ENCODE measurements at regions not wholly inside any gene's neighbourhood (a gene's known extent, or its start where the extent isn't known, plus 50 kb on each side); places are given as distances from the start of the nearest gene placed in this dataset.
A peak's percentile ranks its signal among the peaks of the same experiment; 100 is the strongest.

GRCh38 chr1:8145545-8146202 lies 119.6 kb upstream of the ERRFI1 start:
- peaks cover 13% of the 10 kb centered on the region for H3K4me1 ChIP-seq (ENCODE audit: insufficient read depth, low read length, poor library complexity, severe bottlenecking)
- no peak for TF ChIP-seq CTCF (conservative IDR thresholded peaks at IDR 0.05; ENCODE audit: low read length)
- TF ChIP-seq EZH2phosphoT487 (IDR thresholded peaks at IDR 0.05; ENCODE audit: borderline replicate concordance): no peak
- H2AFZ ChIP-seq (ENCODE audit: low read length): no peak overlapping the region
- no peaks in the 10 kb centered on the region for H4K20me1 ChIP-seq (ENCODE audit: insufficient read depth, low read length, poor library complexity, severe bottlenecking)
- no peaks in the 10 kb centered on the region for H3K9me3 ChIP-seq (ENCODE audit: insufficient read depth, low read depth, low read length)
- no peaks in the 10 kb centered on the region for H3K79me2 ChIP-seq (ENCODE audit: insufficient read depth, low read length)
- no peak overlapping the region for H3K4me3 ChIP-seq (ENCODE audit: low read length, poor library complexity, severe bottlenecking)
- no peaks in the 10 kb centered on the region for H3K27me3 ChIP-seq (ENCODE audit: insufficient read depth, low read length, poor library complexity, severe bottlenecking)
- H3K36me3 ChIP-seq (ENCODE audit: insufficient read depth, low read length): no peaks in the 10 kb centered on the region
- no peaks in the 10 kb centered on the region for H3F3A ChIP-seq (ENCODE audit: low read depth)
- H3K9me2 ChIP-seq (replicated peaks; ENCODE audit: low read depth, low read length): no peaks in the 10 kb centered on the region
- H3K4me2 ChIP-seq (ENCODE audit: low read depth, low read length, poor library complexity, severe bottlenecking): peak overlapping the region; percentile 55
- H3K9ac ChIP-seq (ENCODE audit: low read depth, low read length, poor library complexity, severe bottlenecking): no peak overlapping the region

DNA sequence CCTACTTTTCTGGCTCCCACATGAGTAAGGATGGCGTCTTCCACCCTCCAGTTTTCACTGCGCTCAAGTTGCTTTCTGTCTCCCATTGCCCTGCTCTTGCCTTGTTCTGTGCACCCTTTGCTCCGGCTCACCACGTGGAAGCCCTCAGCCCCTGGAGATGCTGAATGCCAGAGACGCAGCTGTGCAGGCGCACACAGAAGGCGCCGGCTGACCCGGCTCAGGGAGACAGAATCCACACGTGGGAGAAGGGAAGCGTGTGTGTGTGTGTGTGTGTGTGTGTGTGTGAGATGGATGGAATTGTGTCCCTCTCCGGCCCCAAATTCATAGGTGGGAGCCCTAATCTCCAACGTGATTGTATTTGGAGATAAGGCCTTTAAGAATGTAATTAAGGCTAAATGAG lies 118.2 kb upstream of the ERRFI1 start:
- Histone ChIP-seq H3K9me3 (ENCODE audit: insufficient read depth, low read depth, low read length) (no peaks in the 10 kb centered on the region), H3K4me2 (ENCODE audit: low read depth, low read length, poor library complexity, severe bottlenecking) (no peak overlapping the region), H3K4me3 (ENCODE audit: low read length, poor library complexity, severe bottlenecking) (no peak overlapping the region), H4K20me1 (ENCODE audit: insufficient read depth, low read length, poor library complexity, severe bottlenecking) (no peaks in the 10 kb centered on the region), H3K9ac (ENCODE audit: low read depth, low read length, poor library complexity, severe bottlenecking) (no peak overlapping the region), H3F3A (ENCODE audit: low read depth) (no peaks in the 10 kb centered on the region), H3K9me2 (replicated peaks; ENCODE audit: low read depth, low read length) (no peaks in the 10 kb centered on the region), H3K79me2 (ENCODE audit: insufficient read depth, low read length) (no peaks in the 10 kb centered on the region), H2AFZ (ENCODE audit: low read length) (no peak overlapping the region), H3K27me3 (ENCODE audit: insufficient read depth, low read length, poor library complexity, severe bottlenecking) (no peaks in the 10 kb centered on the region), H3K4me1 (ENCODE audit: insufficient read depth, low read length, poor library complexity, severe bottlenecking) (peaks cover 13% of the 10 kb centered on the region), H3K36me3 (ENCODE audit: insufficient read depth, low read length) (no peaks in the 10 kb centered on the region)
- no peak for TF ChIP-seq EZH2phosphoT487 (IDR thresholded peaks at IDR 0.05; ENCODE audit: borderline replicate concordance)
- TF ChIP-seq CTCF (conservative IDR thresholded peaks at IDR 0.05; ENCODE audit: low read length): no peak

DNA sequence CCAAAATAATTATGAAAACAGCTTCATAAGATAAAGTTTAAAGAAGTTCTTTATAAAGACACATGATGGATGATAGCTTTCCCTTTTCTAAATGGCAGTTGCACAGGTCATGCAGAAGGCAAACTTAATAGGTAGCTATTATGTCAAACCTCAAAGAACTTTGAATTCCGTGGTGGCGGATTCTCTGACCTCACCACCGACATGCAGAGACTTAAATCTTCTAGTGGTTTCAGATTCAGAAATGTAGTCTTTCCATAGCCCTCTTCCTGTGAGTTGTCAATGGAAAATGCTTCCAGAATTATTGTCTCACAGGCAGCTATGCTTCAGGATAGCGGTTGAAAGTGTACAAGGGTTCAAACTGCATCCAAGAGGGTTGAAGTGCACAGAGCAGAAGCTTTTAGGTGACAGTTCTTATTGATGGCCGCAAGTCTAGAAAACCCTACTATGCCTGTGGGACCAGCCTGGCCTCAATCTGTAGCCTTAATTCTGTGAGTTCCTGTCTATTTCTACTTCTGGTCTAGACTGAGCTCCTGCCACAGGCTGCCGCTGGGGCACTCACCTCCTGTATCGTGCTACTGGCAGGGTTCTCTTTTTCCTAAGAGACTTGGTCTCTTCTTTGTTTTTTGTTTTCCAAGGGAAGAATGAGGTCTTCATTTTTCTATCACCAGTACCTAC lies 117.0 kb upstream of the ERRFI1 start:
- Histone ChIP-seq H3K9me2 (replicated peaks; ENCODE audit: low read depth, low read length) (no peaks in the 10 kb centered on the region), H3K4me3 (ENCODE audit: low read length, poor library complexity, severe bottlenecking) (no peak overlapping the region), H3K9me3 (ENCODE audit: insufficient read depth, low read depth, low read length) (no peaks in the 10 kb centered on the region), H3F3A (ENCODE audit: low read depth) (no peaks in the 10 kb centered on the region), H3K36me3 (ENCODE audit: insufficient read depth, low read length) (no peaks in the 10 kb centered on the region), H4K20me1 (ENCODE audit: insufficient read depth, low read length, poor library complexity, severe bottlenecking) (no peaks in the 10 kb centered on the region), H3K27me3 (ENCODE audit: insufficient read depth, low read length, poor library complexity, severe bottlenecking) (no peaks in the 10 kb centered on the region), H3K79me2 (ENCODE audit: insufficient read depth, low read length) (no peaks in the 10 kb centered on the region), H2AFZ (ENCODE audit: low read length) (no peak overlapping the region), H3K4me1 (ENCODE audit: insufficient read depth, low read length, poor library complexity, severe bottlenecking) (peaks cover 13% of the 10 kb centered on the region), H3K4me2 (ENCODE audit: low read depth, low read length, poor library complexity, severe bottlenecking) (no peak overlapping the region), H3K9ac (ENCODE audit: low read depth, low read length, poor library complexity, severe bottlenecking) (no peak overlapping the region)
- TF ChIP-seq CTCF (conservative IDR thresholded peaks at IDR 0.05; ENCODE audit: low read length) (no peak), EZH2phosphoT487 (IDR thresholded peaks at IDR 0.05; ENCODE audit: borderline replicate concordance) (no peak)

Measured in Loucy (cell line).